ENCODE measurements at regions not wholly inside any gene's neighbourhood (a gene's known extent, or its start where the extent isn't known, plus 50 kb on each side); places are given as distances from the start of the nearest gene placed in this dataset.

DNA sequence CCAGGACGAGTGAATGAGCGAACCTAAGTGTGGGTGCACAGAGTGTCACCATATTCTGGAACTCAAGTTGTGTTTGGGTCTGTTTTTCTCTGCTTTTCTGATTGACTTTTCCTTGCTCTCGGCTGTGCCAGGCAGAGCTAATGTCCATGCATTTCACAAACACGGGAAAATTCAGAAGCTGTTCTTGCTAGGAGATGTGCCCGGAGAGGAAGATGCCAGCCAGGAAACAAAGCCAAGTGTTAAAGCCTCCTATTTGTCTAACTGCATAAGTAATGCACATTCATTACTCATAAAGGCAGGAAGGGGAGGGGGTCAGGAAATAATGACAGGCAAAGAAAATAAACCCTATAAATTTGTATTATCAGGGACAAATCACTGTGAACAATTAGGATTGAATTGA is 250.4 kb upstream of the SFSWAP start:
- ATAC-seq (no peak), DNase-seq (no peak)
- Histone ChIP-seq H3K9me3 (no peaks in the 10 kb centered on the region), H3K36me3 (no peaks in the 10 kb centered on the region), H3K4me1 (no peaks in the 10 kb centered on the region), H3K27ac (no peak overlapping the region), H3K27me3 (peaks cover 0 to 49% (median 5%) of the 10 kb centered on the region in 9 donors), H3K4me3 (no peak overlapping the region)
- WGBS, 4 donors = 70 to 81% (median 79%) methylated on average over 5 of the region's 5 CpGs
- intact Hi-C loops (cut with DNase I) = no loop called here
- TF ChIP-seq, protein P1, sequence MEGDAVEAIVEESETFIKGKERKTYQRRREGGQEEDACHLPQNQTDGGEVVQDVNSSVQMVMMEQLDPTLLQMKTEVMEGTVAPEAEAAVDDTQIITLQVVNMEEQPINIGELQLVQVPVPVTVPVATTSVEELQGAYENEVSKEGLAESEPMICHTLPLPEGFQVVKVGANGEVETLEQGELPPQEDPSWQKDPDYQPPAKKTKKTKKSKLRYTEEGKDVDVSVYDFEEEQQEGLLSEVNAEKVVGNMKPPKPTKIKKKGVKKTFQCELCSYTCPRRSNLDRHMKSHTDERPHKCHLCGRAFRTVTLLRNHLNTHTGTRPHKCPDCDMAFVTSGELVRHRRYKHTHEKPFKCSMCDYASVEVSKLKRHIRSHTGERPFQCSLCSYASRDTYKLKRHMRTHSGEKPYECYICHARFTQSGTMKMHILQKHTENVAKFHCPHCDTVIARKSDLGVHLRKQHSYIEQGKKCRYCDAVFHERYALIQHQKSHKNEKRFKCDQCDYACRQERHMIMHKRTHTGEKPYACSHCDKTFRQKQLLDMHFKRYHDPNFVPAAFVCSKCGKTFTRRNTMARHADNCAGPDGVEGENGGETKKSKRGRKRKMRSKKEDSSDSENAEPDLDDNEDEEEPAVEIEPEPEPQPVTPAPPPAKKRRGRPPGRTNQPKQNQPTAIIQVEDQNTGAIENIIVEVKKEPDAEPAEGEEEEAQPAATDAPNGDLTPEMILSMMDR (IDR thresholded peaks at IDR 0.05) = no peak

DNA sequence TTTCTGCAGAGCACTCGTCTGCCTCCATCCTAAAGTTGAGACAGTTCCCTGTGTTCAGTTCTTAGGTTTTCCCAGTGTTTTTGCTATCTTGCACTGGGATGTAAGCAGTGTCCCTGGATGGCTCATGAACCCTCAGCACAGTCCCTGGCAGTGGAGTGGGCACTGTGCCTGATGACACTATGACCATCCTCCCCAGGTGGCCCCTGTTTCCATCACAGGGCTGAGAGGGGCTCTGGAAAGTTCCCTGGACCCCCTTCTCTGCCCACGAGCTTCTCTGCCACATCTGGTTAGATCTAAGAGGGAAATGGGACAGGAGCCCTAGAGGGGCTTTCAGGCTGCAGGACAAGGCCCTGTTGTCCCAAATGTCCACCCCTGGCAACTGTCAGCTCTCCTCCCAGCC is 249.8 kb upstream of the SFSWAP start:
- ATAC-seq (no peak), DNase-seq (no peak)
- H3K4me3 ChIP-seq = no peak overlapping the region
- intact Hi-C loops (cut with DNase I) = no loop called here
- H3K4me1 ChIP-seq = no peaks in the 10 kb centered on the region
- no peaks in the 10 kb centered on the region for H3K9me3 ChIP-seq
- H3K27ac ChIP-seq = no peak overlapping the region
- peaks cover 0 to 48% (median 5%) of the 10 kb centered on the region in 9 donors for H3K27me3 ChIP-seq
- H3K36me3 ChIP-seq = no peaks in the 10 kb centered on the region
- no peak for TF ChIP-seq POLR2A (IDR thresholded peaks at IDR 0.05)
- TF ChIP-seq, protein P1 (IDR thresholded peaks at IDR 0.05) = no peak
- WGBS, 4 donors = 56 to 79% (median 69%) methylated on average over 1 to 2 of the region's 2 CpGs

DNA sequence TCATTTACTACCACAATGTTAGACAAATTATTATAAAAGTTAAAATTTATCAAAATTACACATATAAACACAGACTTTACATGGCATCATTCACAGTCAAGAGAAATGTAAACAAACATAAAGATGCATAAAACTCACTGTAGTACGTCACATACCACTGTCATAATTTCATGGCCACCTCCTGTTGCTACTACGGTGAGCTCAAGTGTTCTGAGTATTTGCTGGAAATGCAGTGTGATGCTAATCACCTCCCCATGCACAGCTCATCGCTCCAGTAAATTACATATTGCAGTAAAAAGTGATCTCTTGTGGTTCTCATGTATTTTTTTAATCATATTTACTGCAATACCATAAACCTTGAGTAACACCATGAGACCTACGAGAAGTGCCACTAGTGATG is 247.7 kb upstream of the SFSWAP start:
- intact Hi-C loops (cut with DNase I) = no loop called here
- TF ChIP-seq, protein P1 (IDR thresholded peaks at IDR 0.05) = no peak
- TF ChIP-seq POLR2A (IDR thresholded peaks at IDR 0.05) = no peak
- no peak overlapping the region for H3K4me3 ChIP-seq
- H3K36me3 ChIP-seq = no peaks in the 10 kb centered on the region
- ATAC-seq = no peak
- H3K4me1 ChIP-seq = no peaks in the 10 kb centered on the region
- no peak for DNase-seq
- H3K27ac ChIP-seq = no peak overlapping the region
- WGBS, 4 donors = 66 to 77% (median 68%) methylated on average over 4 of the region's 4 CpGs
- H3K27me3 ChIP-seq = peaks cover 0 to 40% (median 4%) of the 10 kb centered on the region in 9 donors
- H3K9me3 ChIP-seq = peaks cover 0 to 6% (median 0%) of the 10 kb centered on the region in 12 donors

DNA sequence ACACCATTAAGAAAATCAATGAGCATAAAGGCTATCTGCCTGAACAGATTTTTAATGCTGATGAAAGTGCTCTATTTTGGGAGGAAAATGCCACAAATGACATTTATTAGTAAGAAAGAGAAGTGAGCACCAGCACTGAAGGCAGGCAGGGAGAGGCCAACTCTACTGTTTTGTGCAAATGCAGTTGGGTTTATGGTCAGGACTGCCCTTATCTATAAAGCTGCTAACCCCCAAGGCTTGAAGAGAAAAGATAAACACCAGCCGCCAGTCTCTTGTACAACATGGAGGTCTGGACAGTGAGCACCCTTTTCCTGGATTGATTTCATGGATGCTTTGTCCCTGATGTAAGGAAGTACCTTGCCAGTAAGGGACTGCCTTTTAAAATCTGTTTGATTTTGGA is 246.8 kb upstream of the SFSWAP start:
- DNase-seq (no peak), ATAC-seq (no peak)
- no peak for TF ChIP-seq POLR2A (IDR thresholded peaks at IDR 0.05)
- TF ChIP-seq, protein P1 (IDR thresholded peaks at IDR 0.05) = no peak
- no peak overlapping the region for H3K27ac ChIP-seq
- 23 to 44% (median 33%) methylated on average over 1 of the region's 1 CpG for WGBS, 4 donors
- H3K36me3 ChIP-seq = no peaks in the 10 kb centered on the region
- peaks cover 0 to 6% (median 0%) of the 10 kb centered on the region in 12 donors for H3K9me3 ChIP-seq
- H3K27me3 ChIP-seq = peaks cover 0 to 34% (median 3%) of the 10 kb centered on the region in 9 donors
- H3K4me3 ChIP-seq = no peak overlapping the region
- H3K4me1 ChIP-seq = no peaks in the 10 kb centered on the region
- intact Hi-C loops (cut with DNase I) = no loop called here
